ENCODE measurements at regions not wholly inside any gene's neighbourhood (a gene's known extent, or its start where the extent isn't known, plus 50 kb on each side); places are given as distances from the start of the nearest gene placed in this dataset.

DNA sequence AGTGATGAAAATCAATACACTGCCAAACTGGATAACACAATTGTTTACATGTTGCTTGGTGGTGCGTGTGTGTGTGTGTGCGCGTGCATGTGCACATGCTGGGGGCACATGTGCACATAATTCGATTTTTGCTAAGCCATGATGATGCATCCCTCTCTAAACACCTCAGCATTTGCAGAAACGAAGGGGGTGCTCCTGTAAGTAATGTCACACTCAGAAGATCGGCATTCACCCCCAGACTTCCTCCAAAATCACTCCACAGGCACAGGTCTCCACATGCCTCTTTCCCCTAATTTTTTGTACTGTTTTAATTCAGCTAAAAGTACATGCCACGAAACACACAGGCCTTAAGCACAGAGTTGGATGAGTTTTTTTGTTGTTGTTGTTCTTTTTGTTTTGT lies 341.5 kb downstream of the SHANK2 start:
- H3K9me3 ChIP-seq (ENCODE audit: control insufficient read depth in 2 of 2, insufficient read depth in 1 of 2, low read depth in 1 of 2, low read length in 1 of 2) = no peaks in the 10 kb centered on the region
- H3K4me1 ChIP-seq (ENCODE audit: control insufficient read depth in 2 of 2, insufficient read depth in 2 of 2, low read length in 1 of 2) = no peaks in the 10 kb centered on the region
- H3K27ac ChIP-seq (ENCODE audit: low read depth in 2 of 2, low read length in 1 of 2) = no peak overlapping the region
- no peaks in the 10 kb centered on the region for H3K27me3 ChIP-seq (ENCODE audit: control insufficient read depth in 1 of 2, insufficient read depth in 2 of 2, low read length in 2 of 2)
- H3K36me3 ChIP-seq (ENCODE audit: control insufficient read depth in 2 of 2, insufficient read depth in 2 of 2, low read length in 1 of 2) = no peaks in the 10 kb centered on the region
- 71 to 81% methylated on average over 7 of the region's 7 CpGs for WGBS, 2 donors
- H3K4me3 ChIP-seq (ENCODE audit: low read depth in 1 of 2, low read length in 2 of 2) = no peak overlapping the region

DNA sequence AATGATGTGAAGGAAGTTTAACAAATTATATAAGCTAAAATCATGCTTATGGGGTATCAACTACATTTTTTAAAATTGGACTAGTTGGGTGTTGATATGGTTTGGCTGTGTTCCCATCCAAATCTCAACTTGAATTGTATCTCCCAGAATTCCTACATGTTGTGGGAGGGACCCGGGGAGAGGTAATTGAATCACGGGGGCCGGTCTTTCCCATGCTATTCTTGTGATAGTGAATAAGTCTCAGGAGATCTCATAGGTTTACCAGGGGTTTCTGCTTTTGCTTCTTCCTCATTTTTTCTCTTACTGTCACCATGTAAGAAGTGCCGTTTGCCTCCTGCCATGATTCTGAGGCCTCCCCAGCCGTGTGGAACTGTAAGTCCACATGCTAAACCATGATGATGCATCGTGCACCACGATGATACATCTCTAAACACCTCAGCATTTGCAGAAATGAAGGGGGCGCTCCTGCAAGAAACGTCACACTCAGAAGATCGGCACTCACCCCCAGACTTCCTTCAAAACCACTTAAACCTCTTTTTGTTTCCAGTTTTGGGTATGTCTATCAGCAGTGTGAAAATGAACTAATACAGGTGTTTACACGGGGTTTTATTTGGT lies 340.0 kb downstream of the SHANK2 start:
- 72 to 75% methylated on average over 11 of the region's 11 CpGs for WGBS, 2 donors
- Histone ChIP-seq H3K36me3 (ENCODE audit: control insufficient read depth in 2 of 2, insufficient read depth in 2 of 2, low read length in 1 of 2) (no peaks in the 10 kb centered on the region), H3K9me3 (ENCODE audit: control insufficient read depth in 2 of 2, insufficient read depth in 1 of 2, low read depth in 1 of 2, low read length in 1 of 2) (no peaks in the 10 kb centered on the region), H3K4me3 (ENCODE audit: low read depth in 1 of 2, low read length in 2 of 2) (no peak overlapping the region), H3K4me1 (ENCODE audit: control insufficient read depth in 2 of 2, insufficient read depth in 2 of 2, low read length in 1 of 2) (no peaks in the 10 kb centered on the region), H3K27ac (ENCODE audit: low read depth in 2 of 2, low read length in 1 of 2) (no peak overlapping the region), H3K27me3 (ENCODE audit: control insufficient read depth in 1 of 2, insufficient read depth in 2 of 2, low read length in 2 of 2) (no peaks in the 10 kb centered on the region)

DNA sequence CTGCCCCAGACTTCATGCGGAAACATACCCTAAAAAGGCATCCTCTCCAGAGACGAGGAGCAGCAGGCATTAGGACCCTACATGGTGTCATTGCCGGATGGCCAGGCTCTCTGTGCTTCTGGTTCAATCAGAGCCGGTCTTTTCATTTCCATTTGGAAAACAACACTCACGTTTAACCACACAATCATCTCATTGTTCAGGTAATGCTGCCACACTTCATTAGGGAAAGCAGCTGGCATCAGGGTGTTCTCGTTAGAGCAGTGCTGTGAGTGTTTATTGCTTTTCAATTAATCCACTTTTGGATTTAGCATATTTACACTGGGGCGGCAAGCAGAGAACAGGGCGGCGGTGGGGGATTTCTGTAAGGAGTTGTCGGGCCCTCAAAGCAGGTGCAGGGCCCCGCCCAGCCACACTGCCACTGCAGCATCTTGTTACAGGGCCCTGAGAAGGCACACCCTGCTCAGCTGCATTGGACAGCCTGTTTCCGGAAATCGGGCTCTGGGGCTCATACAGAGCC lies 338.6 kb downstream of the SHANK2 start:
- Histone ChIP-seq H3K4me1 (ENCODE audit: control insufficient read depth in 2 of 2, insufficient read depth in 2 of 2, low read length in 1 of 2) (no peaks in the 10 kb centered on the region), H3K27ac (ENCODE audit: low read depth in 2 of 2, low read length in 1 of 2) (peak overlapping the region in 1 of 2 donors; percentile 53), H3K36me3 (ENCODE audit: control insufficient read depth in 2 of 2, insufficient read depth in 2 of 2, low read length in 1 of 2) (no peaks in the 10 kb centered on the region), H3K4me3 (ENCODE audit: low read depth in 1 of 2, low read length in 2 of 2) (no peak overlapping the region), H3K27me3 (ENCODE audit: control insufficient read depth in 1 of 2, insufficient read depth in 2 of 2, low read length in 2 of 2) (no peaks in the 10 kb centered on the region), H3K9me3 (ENCODE audit: control insufficient read depth in 2 of 2, insufficient read depth in 1 of 2, low read depth in 1 of 2, low read length in 1 of 2) (no peaks in the 10 kb centered on the region)
- WGBS, 2 donors = 40 to 41% methylated on average over 13 of the region's 13 CpGs

DNA sequence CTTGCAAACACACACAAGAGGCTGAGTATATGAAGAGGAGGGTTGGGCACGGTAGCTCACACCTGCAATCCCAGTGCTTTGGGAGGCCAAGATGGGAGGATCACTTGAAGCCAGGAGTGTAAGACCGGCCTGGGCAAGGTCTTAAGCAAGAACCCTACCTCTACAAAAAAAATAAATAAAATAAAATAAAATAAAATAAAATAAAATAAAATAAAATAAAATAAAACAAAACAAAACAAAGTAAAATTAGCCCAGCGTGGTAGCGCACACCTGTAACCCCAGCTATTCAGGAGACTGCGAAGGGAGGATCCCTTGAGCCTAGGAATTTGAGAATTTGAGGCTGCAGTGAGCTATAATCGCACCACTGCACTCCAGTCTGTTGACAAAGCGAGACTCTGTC lies 337.9 kb downstream of the SHANK2 start:
- Histone ChIP-seq H3K27me3 (ENCODE audit: control insufficient read depth in 1 of 2, insufficient read depth in 2 of 2, low read length in 2 of 2) (no peaks in the 10 kb centered on the region), H3K9me3 (ENCODE audit: control insufficient read depth in 2 of 2, insufficient read depth in 1 of 2, low read depth in 1 of 2, low read length in 1 of 2) (no peaks in the 10 kb centered on the region), H3K4me3 (ENCODE audit: low read depth in 1 of 2, low read length in 2 of 2) (no peak overlapping the region), H3K27ac (ENCODE audit: low read depth in 2 of 2, low read length in 1 of 2) (peak overlapping the region in 1 of 2 donors; percentile 53), H3K36me3 (ENCODE audit: control insufficient read depth in 2 of 2, insufficient read depth in 2 of 2, low read length in 1 of 2) (no peaks in the 10 kb centered on the region), H3K4me1 (ENCODE audit: control insufficient read depth in 2 of 2, insufficient read depth in 2 of 2, low read length in 1 of 2) (no peaks in the 10 kb centered on the region)
- 92 to 93% methylated on average over 7 of the region's 7 CpGs for WGBS, 2 donors

DNA sequence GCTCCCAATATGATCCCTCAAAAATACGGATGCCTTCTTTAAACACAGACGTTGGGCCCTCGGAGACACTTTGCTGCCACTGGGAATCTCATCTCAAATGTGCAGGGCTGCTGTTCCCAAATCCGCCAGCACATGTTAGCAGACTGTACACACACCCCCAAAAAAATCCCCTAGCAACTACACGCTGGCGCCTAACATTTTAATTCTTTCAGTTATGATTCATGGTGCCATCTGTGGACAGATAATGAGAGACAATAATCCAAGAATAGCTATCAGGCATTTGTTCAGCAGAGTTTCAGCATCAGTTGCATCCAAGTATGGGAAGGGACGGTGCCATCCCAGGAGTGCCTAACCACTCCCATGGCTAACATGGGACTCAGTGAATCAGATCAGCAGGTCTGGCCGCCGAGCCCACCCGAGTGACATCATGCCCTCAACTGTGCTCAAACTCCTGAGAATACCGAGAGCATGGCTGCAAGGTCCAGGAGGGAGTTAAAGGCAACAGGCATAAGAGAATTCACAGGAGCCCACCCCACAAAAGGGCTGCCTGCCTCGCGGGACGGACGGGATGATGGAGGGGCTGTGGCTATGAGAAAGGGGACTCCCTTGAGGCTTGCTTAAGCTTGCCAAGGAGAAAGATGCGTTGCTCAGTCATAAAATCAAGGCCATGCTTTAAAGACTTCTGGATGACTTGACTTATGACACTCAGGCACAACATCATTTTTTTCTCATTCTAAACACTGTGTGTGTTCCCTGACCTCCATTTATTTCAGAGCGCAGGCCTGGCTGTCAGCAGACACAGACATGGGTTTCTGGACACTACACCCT lies 337.0 kb downstream of the SHANK2 start:
- H3K9me3 ChIP-seq (ENCODE audit: control insufficient read depth in 2 of 2, insufficient read depth in 1 of 2, low read depth in 1 of 2, low read length in 1 of 2) = no peaks in the 10 kb centered on the region
- no peaks in the 10 kb centered on the region for H3K27me3 ChIP-seq (ENCODE audit: control insufficient read depth in 1 of 2, insufficient read depth in 2 of 2, low read length in 2 of 2)
- WGBS, 2 donors = 72 to 76% methylated on average over 17 of the region's 17 CpGs
- no peaks in the 10 kb centered on the region for H3K36me3 ChIP-seq (ENCODE audit: control insufficient read depth in 2 of 2, insufficient read depth in 2 of 2, low read length in 1 of 2)
- peak overlapping the region; percentile 26 to 31 for H3K27ac ChIP-seq (ENCODE audit: low read depth in 2 of 2, low read length in 1 of 2)
- H3K4me1 ChIP-seq (ENCODE audit: control insufficient read depth in 2 of 2, insufficient read depth in 2 of 2, low read length in 1 of 2) = no peaks in the 10 kb centered on the region
- H3K4me3 ChIP-seq (ENCODE audit: low read depth in 1 of 2, low read length in 2 of 2) = no peak overlapping the region

DNA sequence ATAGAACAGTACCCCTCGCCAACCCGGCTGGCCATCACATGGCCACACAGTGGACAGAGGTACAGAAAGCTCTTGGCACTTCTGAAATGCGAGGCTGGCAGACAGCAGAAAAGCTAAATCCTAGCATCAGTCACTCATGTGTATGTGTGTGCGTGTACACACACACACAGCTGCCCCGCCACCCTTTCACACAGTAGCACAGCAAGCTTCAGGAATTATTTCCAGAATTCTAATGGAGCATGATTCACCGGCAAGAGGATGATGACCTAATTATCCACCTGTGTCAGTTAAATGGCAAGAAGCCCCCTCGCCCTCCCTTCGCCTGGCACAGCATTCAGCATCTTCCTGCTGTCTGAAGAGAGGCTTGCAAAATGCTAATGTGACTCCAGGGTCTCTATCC lies 336.0 kb downstream of the SHANK2 start:
- Histone ChIP-seq H3K27me3 (ENCODE audit: control insufficient read depth in 1 of 2, insufficient read depth in 2 of 2, low read length in 2 of 2) (no peaks in the 10 kb centered on the region), H3K9me3 (ENCODE audit: control insufficient read depth in 2 of 2, insufficient read depth in 1 of 2, low read depth in 1 of 2, low read length in 1 of 2) (peaks cover 0 to 4% of the 10 kb centered on the region in 2 donors), H3K4me3 (ENCODE audit: low read depth in 1 of 2, low read length in 2 of 2) (no peak overlapping the region), H3K27ac (ENCODE audit: low read depth in 2 of 2, low read length in 1 of 2) (no peak overlapping the region), H3K4me1 (ENCODE audit: control insufficient read depth in 2 of 2, insufficient read depth in 2 of 2, low read length in 1 of 2) (no peaks in the 10 kb centered on the region), H3K36me3 (ENCODE audit: control insufficient read depth in 2 of 2, insufficient read depth in 2 of 2, low read length in 1 of 2) (no peaks in the 10 kb centered on the region)
- WGBS, 2 donors = 90 to 95% methylated on average over 8 of the region's 8 CpGs

DNA sequence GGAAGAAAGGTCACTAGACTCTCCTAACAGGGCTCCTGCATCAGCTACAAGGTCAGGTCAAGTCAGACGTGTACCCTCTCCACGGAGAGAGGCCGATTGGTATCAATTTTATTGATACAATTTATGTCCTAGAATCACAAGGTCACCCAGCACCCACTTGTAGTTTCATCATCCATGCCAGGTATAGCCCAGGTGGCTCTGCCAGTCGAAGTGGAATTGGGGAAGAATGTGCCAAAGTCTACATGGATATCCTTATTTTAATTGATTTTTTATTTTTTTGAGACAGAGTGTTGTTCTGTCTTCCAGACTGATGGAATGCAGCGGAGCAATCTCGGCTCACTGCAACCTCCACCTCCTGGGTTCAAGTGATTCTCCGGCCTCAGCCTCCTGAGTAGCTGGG lies 334.1 kb downstream of the SHANK2 start:
- no peaks in the 10 kb centered on the region for H3K27me3 ChIP-seq (ENCODE audit: control insufficient read depth in 1 of 2, insufficient read depth in 2 of 2, low read length in 2 of 2)
- WGBS, 2 donors = 66 to 74% methylated on average over 7 of the region's 7 CpGs
- H3K27ac ChIP-seq (ENCODE audit: low read depth in 2 of 2, low read length in 1 of 2) = no peak overlapping the region
- no peak overlapping the region for H3K4me3 ChIP-seq (ENCODE audit: low read depth in 1 of 2, low read length in 2 of 2)
- no peaks in the 10 kb centered on the region for H3K36me3 ChIP-seq (ENCODE audit: control insufficient read depth in 2 of 2, insufficient read depth in 2 of 2, low read length in 1 of 2)
- H3K4me1 ChIP-seq (ENCODE audit: control insufficient read depth in 2 of 2, insufficient read depth in 2 of 2, low read length in 1 of 2) = no peaks in the 10 kb centered on the region
- peaks cover 0 to 6% of the 10 kb centered on the region in 2 donors for H3K9me3 ChIP-seq (ENCODE audit: control insufficient read depth in 2 of 2, insufficient read depth in 1 of 2, low read depth in 1 of 2, low read length in 1 of 2)

DNA sequence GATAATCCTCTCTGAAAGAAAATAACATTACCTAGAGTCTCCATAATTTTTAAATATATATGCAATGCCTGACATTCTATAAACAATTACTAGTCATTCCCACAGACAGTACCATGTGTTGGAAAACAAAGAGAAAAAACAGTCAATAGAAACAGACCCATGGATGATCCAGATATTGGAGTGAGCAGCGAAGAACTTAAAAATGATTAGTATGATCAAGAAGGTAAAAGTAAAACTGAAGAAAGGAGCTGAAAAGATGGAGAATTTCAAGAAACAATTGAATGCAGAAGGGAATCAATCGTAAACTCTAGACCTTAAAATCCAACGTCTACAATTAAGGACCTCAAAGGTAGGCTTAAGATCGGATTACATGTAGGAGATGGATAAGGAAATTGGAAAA lies 330.6 kb downstream of the SHANK2 start:
- H3K4me1 ChIP-seq (ENCODE audit: control insufficient read depth in 2 of 2, insufficient read depth in 2 of 2, low read length in 1 of 2) = no peaks in the 10 kb centered on the region
- no peaks in the 10 kb centered on the region for H3K36me3 ChIP-seq (ENCODE audit: control insufficient read depth in 2 of 2, insufficient read depth in 2 of 2, low read length in 1 of 2)
- H3K4me3 ChIP-seq (ENCODE audit: low read depth in 1 of 2, low read length in 2 of 2) = no peak overlapping the region
- 96% methylated on average over 4 of the region's 4 CpGs for WGBS, 2 donors
- no peak overlapping the region for H3K27ac ChIP-seq (ENCODE audit: low read depth in 2 of 2, low read length in 1 of 2)
- H3K27me3 ChIP-seq (ENCODE audit: control insufficient read depth in 1 of 2, insufficient read depth in 2 of 2, low read length in 2 of 2) = no peaks in the 10 kb centered on the region
- peaks cover 0 to 16% of the 10 kb centered on the region in 2 donors for H3K9me3 ChIP-seq (ENCODE audit: control insufficient read depth in 2 of 2, insufficient read depth in 1 of 2, low read depth in 1 of 2, low read length in 1 of 2)

DNA sequence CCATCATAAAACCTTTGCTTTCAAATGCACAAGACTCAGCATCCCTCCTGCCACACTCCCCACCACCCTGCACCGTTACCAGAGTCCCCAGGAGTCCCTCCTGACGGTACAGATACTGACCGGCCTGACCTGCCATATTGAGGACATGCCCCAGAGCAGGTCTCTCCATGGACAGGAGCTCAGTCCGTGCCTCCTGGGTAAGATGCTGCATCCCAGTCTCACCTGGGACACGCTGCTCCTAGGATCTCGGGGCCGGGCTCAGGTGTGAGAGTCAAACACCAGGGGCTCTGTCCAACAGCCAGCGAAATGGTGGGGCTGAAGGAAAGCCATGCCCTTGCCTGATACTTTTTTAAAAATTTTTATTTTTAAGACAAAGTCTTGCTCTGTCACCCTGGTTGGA lies 328.3 kb downstream of the SHANK2 start:
- no peak overlapping the region for H3K4me3 ChIP-seq (ENCODE audit: low read depth in 1 of 2, low read length in 2 of 2)
- H3K27me3 ChIP-seq (ENCODE audit: control insufficient read depth in 1 of 2, insufficient read depth in 2 of 2, low read length in 2 of 2) = no peaks in the 10 kb centered on the region
- H3K9me3 ChIP-seq (ENCODE audit: control insufficient read depth in 2 of 2, insufficient read depth in 1 of 2, low read depth in 1 of 2, low read length in 1 of 2) = peaks cover 0 to 16% of the 10 kb centered on the region in 2 donors
- no peaks in the 10 kb centered on the region for H3K4me1 ChIP-seq (ENCODE audit: control insufficient read depth in 2 of 2, insufficient read depth in 2 of 2, low read length in 1 of 2)
- WGBS, 2 donors = 89 to 96% methylated on average over 8 of the region's 8 CpGs
- no peaks in the 10 kb centered on the region for H3K36me3 ChIP-seq (ENCODE audit: control insufficient read depth in 2 of 2, insufficient read depth in 2 of 2, low read length in 1 of 2)
- no peak overlapping the region for H3K27ac ChIP-seq (ENCODE audit: low read depth in 2 of 2, low read length in 1 of 2)

Data from esophagus (tissue), 2 donors.